ENCODE measurements at regions not wholly inside any gene's neighbourhood (a gene's known extent, or its start where the extent isn't known, plus 50 kb on each side); places are given as distances from the start of the nearest gene placed in this dataset.
A peak's percentile ranks its signal among the peaks of the same experiment; 100 is the strongest.

GRCh38 chr5:56676091-56676768 is 139.1 kb upstream of the MAP3K1 start:
- peaks cover 6 to 17% of the 10 kb centered on the region in 2 experiments for H3K4me1 ChIP-seq (ENCODE audit: control insufficient read depth in 1 of 2, extremely low read depth in 1 of 2, insufficient read depth in 2 of 2, low read length in 2 of 2)
- ChIA-PET CTCF (no interaction called here), POLR2A (no interaction called here)
- Mint-ChIP-seq H3K4me3 (no peak overlapping the region), H3K4me1 (peaks cover 31 to 55% (median 39%) of the 10 kb centered on the region in 3 donors), H3K27ac (no peak overlapping the region), H3K27me3 (no peaks in the 10 kb centered on the region), H3K36me3 (no peaks in the 10 kb centered on the region), H3K9me3 (peaks cover 0 to 3% (median 0%) of the 10 kb centered on the region in 3 donors)
- H3K36me3 ChIP-seq (ENCODE audit: control insufficient read depth in 2 of 2, extremely low read depth in 1 of 2, insufficient read depth in 1 of 2, low read length in 1 of 2), result no peaks in the 10 kb centered on the region
- no peak for ATAC-seq (replicated peaks in 1 of 4)
- H3K27me3 ChIP-seq (replicated peaks in 1 of 2; ENCODE audit: control insufficient read depth in 2 of 2, extremely low read depth in 1 of 2, insufficient read depth in 2 of 2, low read length in 1 of 2), result no peaks in the 10 kb centered on the region
- no peak overlapping the region for H3K4me3 ChIP-seq (ENCODE audit: control insufficient read depth in 1 of 2, extremely low read depth in 1 of 2, low read length in 1 of 2)
- H3K9me3 ChIP-seq, result no peaks in the 10 kb centered on the region
- no peak overlapping the region for H3K27ac ChIP-seq (ENCODE audit: low read length)
- 85% methylated on average over 2 of the region's 4 CpGs for WGBS (ENCODE audit: insufficient coverage)
- DNase-seq, result no peak

- ATAC-seq (replicated peaks in 1 of 4), result no peak
Observed at GRCh38 chr5:56674441-56674840, 140.9 kb upstream of the MAP3K1 start.

GRCh38 chr5:56673171-56673570 is 142.2 kb upstream of the MAP3K1 start:
- no peak overlapping the region for H3K27ac ChIP-seq (ENCODE audit: low read length)
- no peaks in the 10 kb centered on the region for H3K27me3 ChIP-seq (replicated peaks in 1 of 2; ENCODE audit: control insufficient read depth in 2 of 2, extremely low read depth in 1 of 2, insufficient read depth in 2 of 2, low read length in 1 of 2)
- no peak overlapping the region for H3K4me3 Mint-ChIP-seq
- H3K27ac Mint-ChIP-seq, result peak overlapping the region in 1 of 2 donors; percentile 44
- H3K9me3 Mint-ChIP-seq, result peaks cover 0 to 6% (median 0%) of the 10 kb centered on the region in 3 donors
- no peaks in the 10 kb centered on the region for H3K36me3 Mint-ChIP-seq
- no peaks in the 10 kb centered on the region for H3K9me3 ChIP-seq
- no peaks in the 10 kb centered on the region for H3K36me3 ChIP-seq (ENCODE audit: control insufficient read depth in 2 of 2, extremely low read depth in 1 of 2, insufficient read depth in 1 of 2, low read length in 1 of 2)
- H3K4me1 ChIP-seq (ENCODE audit: control insufficient read depth in 1 of 2, extremely low read depth in 1 of 2, insufficient read depth in 2 of 2, low read length in 2 of 2), result peaks cover 16 to 38% of the 10 kb centered on the region in 2 experiments
- ATAC-seq (replicated peaks in 1 of 4) (no peak), DNase-seq (no peak)
- no peak overlapping the region for H3K4me3 ChIP-seq (ENCODE audit: control insufficient read depth in 1 of 2, extremely low read depth in 1 of 2, low read length in 1 of 2)
- ChIA-PET POLR2A (no interaction called here), CTCF (no interaction called here)
- 64% methylated on average over 4 of the region's 5 CpGs for WGBS (ENCODE audit: insufficient coverage)
- H3K4me1 Mint-ChIP-seq, result peaks cover 31 to 58% (median 37%) of the 10 kb centered on the region in 3 donors
- no peaks in the 10 kb centered on the region for H3K27me3 Mint-ChIP-seq

More at GRCh38 chr5:56674441-56674840, 140.9 kb upstream of the MAP3K1 start:
- H3K4me1 Mint-ChIP-seq, result peaks cover 36 to 56% (median 41%) of the 10 kb centered on the region in 3 donors
- Histone ChIP-seq H3K4me1 (ENCODE audit: control insufficient read depth in 1 of 2, extremely low read depth in 1 of 2, insufficient read depth in 2 of 2, low read length in 2 of 2) (peaks cover 14 to 30% of the 10 kb centered on the region in 2 experiments), H3K27ac (ENCODE audit: low read length) (no peak overlapping the region), H3K36me3 (ENCODE audit: control insufficient read depth in 2 of 2, extremely low read depth in 1 of 2, insufficient read depth in 1 of 2, low read length in 1 of 2) (no peaks in the 10 kb centered on the region), H3K27me3 (replicated peaks in 1 of 2; ENCODE audit: control insufficient read depth in 2 of 2, extremely low read depth in 1 of 2, insufficient read depth in 2 of 2, low read length in 1 of 2) (no peaks in the 10 kb centered on the region), H3K9me3 (no peaks in the 10 kb centered on the region), H3K4me3 (ENCODE audit: control insufficient read depth in 1 of 2, extremely low read depth in 1 of 2, low read length in 1 of 2) (no peak overlapping the region)
- H3K27me3 Mint-ChIP-seq, result no peaks in the 10 kb centered on the region
- H3K27ac Mint-ChIP-seq, result no peak overlapping the region
- peaks cover 0 to 6% (median 0%) of the 10 kb centered on the region in 3 donors for H3K9me3 Mint-ChIP-seq
- WGBS (ENCODE audit: insufficient coverage), result no CpG with 5 or more reads among the region's 3 CpGs
- no peaks in the 10 kb centered on the region for H3K36me3 Mint-ChIP-seq
- no peak for DNase-seq
- ChIA-PET CTCF (no interaction called here), POLR2A (interaction anchor here in 1 of 2 donors (0.6 kb wide), 1 partner anchor 79 kb away, joined by 4 read pairs; no protein-coding TSS in a partner anchor)
- no peak overlapping the region for H3K4me3 Mint-ChIP-seq

- Histone ChIP-seq H3K4me1 (ENCODE audit: control insufficient read depth in 1 of 2, extremely low read depth in 1 of 2, insufficient read depth in 2 of 2, low read length in 2 of 2) (peaks cover 16 to 36% of the 10 kb centered on the region in 2 experiments), H3K9me3 (no peaks in the 10 kb centered on the region), H3K27ac (ENCODE audit: low read length) (no peak overlapping the region), H3K4me3 (ENCODE audit: control insufficient read depth in 1 of 2, extremely low read depth in 1 of 2, low read length in 1 of 2) (no peak overlapping the region), H3K27me3 (replicated peaks in 1 of 2; ENCODE audit: control insufficient read depth in 2 of 2, extremely low read depth in 1 of 2, insufficient read depth in 2 of 2, low read length in 1 of 2) (no peaks in the 10 kb centered on the region), H3K36me3 (ENCODE audit: control insufficient read depth in 2 of 2, extremely low read depth in 1 of 2, insufficient read depth in 1 of 2, low read length in 1 of 2) (no peaks in the 10 kb centered on the region)
- no peak overlapping the region for H3K4me3 Mint-ChIP-seq
- no peaks in the 10 kb centered on the region for H3K36me3 Mint-ChIP-seq
- H3K27me3 Mint-ChIP-seq, result no peaks in the 10 kb centered on the region
- CTCF ChIA-PET, result no interaction called here
- POLR2A ChIA-PET, result no interaction called here
- no peak overlapping the region for H3K27ac Mint-ChIP-seq
- ATAC-seq (replicated peaks in 1 of 4), result no peak
- peaks cover 31 to 61% (median 37%) of the 10 kb centered on the region in 3 donors for H3K4me1 Mint-ChIP-seq
- DNase-seq, result no peak
- whole genome bisulfite sequencing (ENCODE audit: insufficient coverage), result no CpG with 5 or more reads among the region's 4 CpGs
- peaks cover 0 to 6% (median 0%) of the 10 kb centered on the region in 3 donors for H3K9me3 Mint-ChIP-seq
Observed at GRCh38 chr5:56671571-56671970, 143.8 kb upstream of the MAP3K1 start.

- no peaks in the 10 kb centered on the region for H3K27me3 Mint-ChIP-seq
- POLR2A ChIA-PET, result interaction anchor here in 1 of 2 donors (0.7 kb wide), 1 partner anchor 155 kb away, joined by 3 read pairs; no protein-coding TSS in a partner anchor
Observed at GRCh38 chr5:56670916-56671315, 144.4 kb upstream of the MAP3K1 start.

GRCh38 chr5:56669534-56670483 is 145.5 kb upstream of the MAP3K1 start:
- peak in 27 of 35 experiments; percentile 2 to 66 (median 20) for DNase-seq

More at GRCh38 chr5:56670916-56671315, 144.4 kb upstream of the MAP3K1 start:
- WGBS (ENCODE audit: insufficient coverage), result no CpG with 5 or more reads among the region's 2 CpGs
- no peaks in the 10 kb centered on the region for H3K36me3 ChIP-seq (ENCODE audit: control insufficient read depth in 2 of 2, extremely low read depth in 1 of 2, insufficient read depth in 1 of 2, low read length in 1 of 2)
- H3K4me1 ChIP-seq (ENCODE audit: control insufficient read depth in 1 of 2, extremely low read depth in 1 of 2, insufficient read depth in 2 of 2, low read length in 2 of 2), result peaks cover 16 to 36% of the 10 kb centered on the region in 2 experiments
- H3K27me3 ChIP-seq (replicated peaks in 1 of 2; ENCODE audit: control insufficient read depth in 2 of 2, extremely low read depth in 1 of 2, insufficient read depth in 2 of 2, low read length in 1 of 2), result no peaks in the 10 kb centered on the region
- H3K9me3 ChIP-seq, result no peaks in the 10 kb centered on the region
- H3K4me3 ChIP-seq (ENCODE audit: control insufficient read depth in 1 of 2, extremely low read depth in 1 of 2, low read length in 1 of 2), result no peak overlapping the region
- CTCF ChIA-PET, result no interaction called here
- DNase-seq (no peak), ATAC-seq (replicated peaks in 1 of 4) (no peak)
- peak overlapping the region; percentile 66 to 74 for H3K27ac Mint-ChIP-seq
- H3K4me3 Mint-ChIP-seq, result no peak overlapping the region
- H3K4me1 Mint-ChIP-seq, result peaks cover 31 to 59% (median 36%) of the 10 kb centered on the region in 3 donors
- H3K9me3 Mint-ChIP-seq, result peaks cover 0 to 6% (median 0%) of the 10 kb centered on the region in 3 donors
- H3K36me3 Mint-ChIP-seq, result no peaks in the 10 kb centered on the region
- H3K27ac ChIP-seq (ENCODE audit: low read length), result peak overlapping the region; percentile 88

More at GRCh38 chr5:56669534-56670483, 145.5 kb upstream of the MAP3K1 start:
- no peaks in the 10 kb centered on the region for H3K36me3 ChIP-seq (ENCODE audit: control insufficient read depth in 2 of 2, extremely low read depth in 1 of 2, insufficient read depth in 1 of 2, low read length in 1 of 2)
- H3K4me1 ChIP-seq (ENCODE audit: control insufficient read depth in 1 of 2, extremely low read depth in 1 of 2, insufficient read depth in 2 of 2, low read length in 2 of 2), result peaks cover 16 to 36% of the 10 kb centered on the region in 2 experiments
- Mint-ChIP-seq H3K27me3 (no peaks in the 10 kb centered on the region), H3K27ac (peak overlapping the region; percentile 95 to 99), H3K36me3 (no peaks in the 10 kb centered on the region), H3K4me1 (peaks cover 31 to 62% (median 36%) of the 10 kb centered on the region in 3 donors), H3K4me3 (peak overlapping the region; percentile 15 to 66 (median 37)), H3K9me3 (peaks cover 0 to 7% (median 6%) of the 10 kb centered on the region in 3 donors)
- ATAC-seq (replicated peaks in 1 of 4), result peak; percentile 82 to 89 (median 88)
- ChIA-PET POLR2A (interaction anchor here (0.5 to 0.7 kb wide), 7 partner anchors 57 to 337 kb away, joined by 3 to 9 read pairs (median 4); no protein-coding TSS in a partner anchor), CTCF (interaction anchor here (0.6 to 1.1 kb wide), 5 partner anchors 27 to 613 kb away, joined by 3 to 9 read pairs (median 5); no protein-coding TSS in a partner anchor)
- WGBS (ENCODE audit: insufficient coverage), result 52% methylated on average over 9 of the region's 10 CpGs
- no peak overlapping the region for H3K4me3 ChIP-seq (ENCODE audit: control insufficient read depth in 1 of 2, extremely low read depth in 1 of 2, low read length in 1 of 2)
- H3K9me3 ChIP-seq, result no peaks in the 10 kb centered on the region
- H3K27me3 ChIP-seq (replicated peaks in 1 of 2; ENCODE audit: control insufficient read depth in 2 of 2, extremely low read depth in 1 of 2, insufficient read depth in 2 of 2, low read length in 1 of 2), result no peaks in the 10 kb centered on the region
- H3K27ac ChIP-seq (ENCODE audit: low read length), result peak overlapping the region; percentile 88
